NCI-H1092 (cell line): ENCODE measurements at regions not wholly inside any gene's neighbourhood (a gene's known extent, or its start where the extent isn't known, plus 50 kb on each side); places are given as distances from the start of the nearest gene placed in this dataset.
"Not testable (repeated sequence)": the region's sequence is repeated elsewhere in the genome, so short reads cannot be mapped to it uniquely, and the experiment has no call there.

Experiments
- DNase-seq: peaks from one replicate; lab custom pipeline; 2025; lab: John Stamatoyannopoulos, UW

GRCh38 chr5:17400724-17401469 is 97.1 kb upstream of the TAF11L2 start:
- DNase-seq, result no peak

DNA sequence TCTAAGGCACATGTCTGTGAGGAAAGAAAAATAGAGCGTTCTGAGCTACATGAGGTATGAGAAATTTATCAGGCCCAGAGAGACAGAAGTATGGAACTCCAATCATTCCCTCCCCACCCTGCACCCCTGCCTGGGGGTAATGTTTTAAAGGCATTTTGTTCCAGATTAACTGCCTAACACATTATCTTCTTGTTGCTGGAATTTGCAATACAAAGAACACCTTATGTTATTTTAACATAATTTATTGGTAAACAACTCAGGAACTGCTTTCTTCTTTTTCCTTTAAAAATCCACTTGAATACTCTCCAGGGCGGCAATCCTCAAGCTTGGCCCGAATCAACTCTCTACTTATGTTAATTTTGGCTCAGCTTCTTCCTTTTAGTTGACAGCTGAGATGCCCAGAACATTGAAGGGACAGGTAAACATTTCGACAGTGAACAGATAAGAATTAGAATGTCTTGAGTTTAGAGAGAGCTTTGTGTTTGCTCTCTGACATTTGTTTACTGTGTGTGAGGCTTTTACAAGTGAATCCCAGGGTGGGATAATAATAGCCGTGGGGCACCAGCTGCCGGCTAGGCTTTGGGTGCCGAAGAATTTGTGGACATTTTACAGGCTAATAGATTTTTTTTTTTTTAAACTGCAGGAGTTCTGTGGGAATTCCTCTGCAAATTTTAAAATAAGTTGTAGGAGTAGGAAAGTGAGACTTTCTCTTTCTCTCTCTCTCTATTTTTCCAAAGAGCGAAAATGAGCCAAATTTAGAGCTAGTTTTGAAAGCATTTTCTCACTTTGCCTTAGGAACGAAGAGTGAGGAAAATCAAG is 96.4 kb upstream of the TAF11L2 start:
- no peak for DNase-seq

DNA sequence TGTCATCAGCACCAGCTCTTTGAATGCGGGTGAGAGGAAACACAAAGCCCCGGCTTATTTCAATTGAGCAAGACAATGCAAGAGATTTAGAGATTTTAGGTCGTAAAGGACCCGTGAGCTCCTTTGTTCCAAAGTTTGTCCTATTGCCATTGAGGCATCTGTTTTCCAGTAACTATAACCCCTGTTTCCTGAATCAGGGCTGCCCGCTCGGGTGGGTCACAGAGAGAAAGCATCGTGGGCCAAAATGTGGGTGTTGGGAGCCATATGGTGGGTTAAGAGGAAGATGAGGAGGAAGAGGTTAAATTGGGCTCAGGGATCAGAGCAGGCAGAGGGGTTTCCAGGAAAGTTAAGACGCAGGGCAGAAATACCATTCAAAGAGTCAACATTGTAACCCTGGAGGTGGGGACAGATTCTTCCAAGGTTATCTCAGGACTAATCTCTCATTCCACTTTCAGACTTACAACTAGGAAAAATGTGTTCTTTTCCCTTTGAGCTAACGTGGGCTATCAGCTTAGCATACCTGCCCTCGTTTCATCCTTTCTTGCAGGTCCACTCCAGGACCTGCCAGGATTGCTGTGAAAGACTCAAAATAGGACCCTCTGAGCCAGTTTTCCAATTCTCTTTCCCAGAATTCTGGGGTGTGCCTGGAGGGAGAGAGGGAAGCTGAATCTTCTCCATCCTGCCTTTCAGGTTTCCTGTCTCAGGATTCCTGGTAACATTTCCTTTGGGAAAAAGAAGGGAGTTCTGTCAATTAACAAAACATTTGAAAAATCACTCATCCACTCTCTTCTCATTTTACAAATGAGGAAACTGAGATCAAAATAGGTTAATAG is 95.5 kb upstream of the TAF11L2 start:
- DNase-seq, result no peak

DNA sequence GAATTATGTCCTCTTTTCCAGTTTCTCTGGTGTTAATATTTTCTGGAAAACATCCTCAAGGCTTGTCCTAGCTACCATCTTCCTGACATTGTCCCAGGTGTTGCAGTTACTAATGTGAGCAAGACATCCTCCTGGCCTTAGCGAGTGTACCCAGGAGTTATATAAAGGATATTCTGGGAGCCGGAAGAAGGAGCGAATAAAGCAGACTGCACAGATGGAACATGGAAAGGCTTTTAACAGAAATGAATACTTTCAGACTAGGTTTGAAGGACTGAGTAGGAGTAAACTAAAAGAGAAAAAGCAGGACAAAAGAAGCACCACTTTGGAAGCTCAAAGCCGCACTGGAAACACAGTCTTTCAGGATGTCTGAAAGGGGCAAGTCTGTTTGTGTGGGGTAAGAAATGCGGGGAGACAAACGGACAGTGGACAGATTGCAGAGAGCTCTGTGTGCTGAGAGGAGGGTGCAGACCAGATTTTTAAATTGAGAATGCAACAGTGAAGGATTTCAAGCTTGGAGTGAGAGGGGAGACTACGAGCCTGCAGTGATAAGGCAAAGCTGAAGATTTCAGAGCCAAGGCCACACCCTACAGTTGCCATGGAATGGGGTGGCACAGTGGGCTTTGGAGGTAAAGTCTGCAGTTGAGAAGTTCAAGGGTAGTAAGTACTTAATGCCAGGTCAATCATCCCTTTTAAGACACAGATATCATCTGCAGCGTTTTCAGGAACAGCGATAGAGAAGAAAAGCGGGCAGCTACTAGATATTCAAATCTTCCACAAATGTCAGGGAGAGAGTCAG is 94.1 kb upstream of the TAF11L2 start:
- no peak for DNase-seq

DNA sequence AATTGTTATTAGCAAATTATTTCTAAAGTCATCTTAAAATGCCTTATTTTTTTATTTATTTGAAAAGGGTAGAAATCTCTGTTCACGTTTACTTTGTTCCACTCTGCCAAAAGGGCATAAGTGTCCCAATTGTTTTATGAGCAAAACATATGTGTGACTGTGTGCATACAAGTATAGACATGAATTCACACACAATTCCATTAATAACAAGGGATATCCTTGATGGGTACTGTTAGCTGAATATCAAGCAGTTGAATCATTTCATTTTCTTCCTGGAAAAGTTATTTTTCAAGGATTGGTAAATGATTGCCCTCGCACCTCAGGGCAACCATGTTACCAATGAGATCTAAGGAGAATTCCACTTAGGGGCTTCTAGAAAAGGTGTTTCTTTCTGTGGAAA is 92.1 kb upstream of the TAF11L2 start:
- DNase-seq, result no peak

- DNase-seq, result no peak
Measured at GRCh38 chr5:17406423-17406838, 91.6 kb upstream of the TAF11L2 start.

GRCh38 chr5:17411436-17412402 is 86.3 kb upstream of the TAF11L2 start:
- DNase-seq, result no peak

DNA sequence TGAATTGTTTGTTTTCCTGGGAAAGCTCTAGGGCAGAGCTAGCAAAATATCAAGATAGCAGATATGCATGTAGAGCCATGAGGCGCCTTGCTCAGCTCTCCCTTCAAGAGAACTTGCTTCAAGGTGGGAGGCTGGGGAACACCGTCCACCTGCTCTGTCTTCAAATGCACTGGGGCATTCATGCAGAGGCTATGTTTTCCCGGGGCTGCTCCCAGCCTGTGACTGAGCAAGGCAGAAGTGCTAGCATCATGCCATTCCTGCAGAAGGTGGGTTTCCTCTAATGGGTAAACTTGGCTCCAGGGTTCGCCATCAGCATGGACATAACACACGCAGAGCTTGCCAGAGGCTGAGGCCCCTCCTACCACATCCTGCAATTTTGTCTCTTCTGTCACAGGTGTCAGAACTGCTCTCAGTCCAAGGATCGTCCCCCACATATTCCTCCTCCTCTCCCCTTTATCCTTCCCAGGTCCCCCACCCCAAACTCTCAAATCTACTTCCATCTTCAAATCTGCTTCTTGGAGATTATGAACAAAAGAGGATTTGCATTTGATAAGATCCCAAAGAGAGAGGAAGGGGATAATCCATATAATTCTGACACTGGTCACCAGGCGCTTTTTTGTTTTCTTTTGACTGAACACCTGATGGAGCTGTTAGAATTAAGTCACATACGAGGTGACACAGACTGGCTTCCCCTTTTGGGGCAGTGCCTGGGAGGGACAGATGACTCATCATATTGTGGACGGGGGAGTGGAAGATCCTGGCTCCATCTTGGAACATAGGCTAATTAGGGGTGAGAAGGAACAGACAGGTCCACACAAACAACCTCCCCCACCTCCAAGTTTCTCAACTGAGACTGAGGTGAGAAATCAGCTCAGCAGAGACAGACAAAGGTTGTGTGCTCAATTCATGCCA is 85.0 kb upstream of the TAF11L2 start:
- no peak for DNase-seq

DNA sequence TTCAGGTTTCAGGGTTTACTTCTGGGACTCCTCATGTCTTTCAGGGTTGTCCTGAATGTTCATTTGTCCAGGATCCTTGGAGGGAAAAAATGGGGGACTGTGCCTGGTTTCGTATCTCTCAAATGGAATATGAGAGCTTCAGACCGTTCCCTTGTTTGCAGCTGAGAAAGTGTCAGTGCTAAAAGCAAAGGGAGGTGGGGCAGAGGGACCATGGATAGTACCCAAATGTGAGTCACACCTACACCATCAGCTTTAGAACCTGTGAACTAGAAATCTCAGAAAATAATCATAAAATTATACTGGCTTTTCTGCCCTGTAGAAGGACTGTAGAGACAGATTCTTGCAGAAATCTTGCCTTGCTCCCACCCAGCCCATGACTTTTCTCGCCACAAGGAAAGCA is 84.3 kb upstream of the TAF11L2 start:
- DNase-seq, result no peak

- no peak for DNase-seq
Measured at GRCh38 chr5:17415321-17415758, 82.7 kb upstream of the TAF11L2 start.

GRCh38 chr5:17416374-17416773 is 81.7 kb upstream of the TAF11L2 start:
- not testable (repeated sequence) for DNase-seq

- DNase-seq, result no peak
Measured at GRCh38 chr5:17424674-17425073, 73.4 kb upstream of the TAF11L2 start.

- no peak for DNase-seq
Measured at GRCh38 chr5:17425385-17426070, 72.5 kb upstream of the TAF11L2 start.

- DNase-seq, result no peak
Measured at GRCh38 chr5:17426104-17426749, 71.8 kb upstream of the TAF11L2 start.

DNA sequence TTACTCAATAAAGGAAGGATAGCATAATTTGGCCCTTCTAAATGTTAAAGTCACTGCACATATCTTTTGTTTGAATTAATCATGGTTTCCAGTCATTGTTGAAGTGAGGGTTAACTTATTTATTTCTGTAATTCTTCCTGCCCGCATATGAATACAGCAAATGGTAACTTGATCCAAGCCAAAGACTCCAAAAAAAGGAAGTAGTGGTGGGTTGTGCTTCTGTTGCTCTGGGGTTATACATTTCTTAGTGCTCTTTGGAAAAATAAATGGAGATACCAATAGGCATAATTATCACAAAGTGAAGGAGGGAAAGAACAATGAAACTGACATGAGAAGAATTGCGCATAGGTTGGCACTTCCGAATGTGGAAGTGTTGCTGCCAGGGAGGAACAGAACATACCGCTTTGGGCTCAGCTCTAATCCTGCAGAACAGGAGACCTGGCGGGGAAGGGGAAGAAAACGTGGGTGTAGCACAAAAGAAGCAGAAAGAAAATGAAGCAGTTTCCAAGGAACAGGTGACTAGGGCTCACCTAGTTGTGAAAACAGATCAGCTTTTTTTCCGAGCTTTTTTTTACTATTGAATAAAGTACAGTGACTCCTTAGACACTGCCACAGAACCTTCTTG is 69.7 kb upstream of the TAF11L2 start:
- DNase-seq, result no peak

GRCh38 chr5:17429353-17429752 is 68.7 kb upstream of the TAF11L2 start:
- DNase-seq, result no peak

DNA sequence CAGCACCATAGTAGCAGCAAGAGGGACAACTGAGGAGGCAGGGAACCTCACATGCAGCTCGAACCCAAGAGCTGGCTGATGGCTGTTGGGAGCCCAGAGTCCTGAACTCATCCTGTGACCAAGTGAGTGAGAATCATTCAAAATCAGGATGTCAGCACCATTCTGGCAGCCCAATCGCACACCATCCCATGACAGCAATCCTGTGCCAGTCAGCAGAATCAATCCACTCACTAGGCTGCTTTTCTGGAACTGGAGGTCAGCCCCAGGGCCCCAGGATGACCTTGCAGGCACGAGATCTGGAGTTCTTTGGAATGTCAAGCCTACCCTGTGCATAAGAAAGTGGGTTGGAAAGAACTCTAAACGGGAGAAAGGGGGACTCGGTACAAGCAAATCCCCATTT is 67.8 kb upstream of the TAF11L2 start:
- no peak for DNase-seq
